Hepatocyte (in vitro differentiated cells): ENCODE measurements at regions not wholly inside any gene's neighbourhood (a gene's known extent, or its start where the extent isn't known, plus 50 kb on each side); places are given as distances from the start of the nearest gene placed in this dataset.

Experiments used
- EZH2 ChIP-seq: fragments of 200-600 bp; sonication (generic); IDR thresholded peaks from 2 replicates; pipeline ENCODE4 v1.6.1; 2016; ENCODE audit warnings: antibody characterized with exemption, mild to moderate bottlenecking, borderline replicate concordance
- TF ChIP-seq, protein P1 (sequence below): fragments of 200-600 bp; sonication (generic); IDR thresholded peaks from 2 replicates; pipeline ENCODE4 v1.5.1; 2016; ENCODE audit warnings: antibody characterized with exemption, mild to moderate bottlenecking; ENCODE audit not compliant: poor library complexity

DNA sequence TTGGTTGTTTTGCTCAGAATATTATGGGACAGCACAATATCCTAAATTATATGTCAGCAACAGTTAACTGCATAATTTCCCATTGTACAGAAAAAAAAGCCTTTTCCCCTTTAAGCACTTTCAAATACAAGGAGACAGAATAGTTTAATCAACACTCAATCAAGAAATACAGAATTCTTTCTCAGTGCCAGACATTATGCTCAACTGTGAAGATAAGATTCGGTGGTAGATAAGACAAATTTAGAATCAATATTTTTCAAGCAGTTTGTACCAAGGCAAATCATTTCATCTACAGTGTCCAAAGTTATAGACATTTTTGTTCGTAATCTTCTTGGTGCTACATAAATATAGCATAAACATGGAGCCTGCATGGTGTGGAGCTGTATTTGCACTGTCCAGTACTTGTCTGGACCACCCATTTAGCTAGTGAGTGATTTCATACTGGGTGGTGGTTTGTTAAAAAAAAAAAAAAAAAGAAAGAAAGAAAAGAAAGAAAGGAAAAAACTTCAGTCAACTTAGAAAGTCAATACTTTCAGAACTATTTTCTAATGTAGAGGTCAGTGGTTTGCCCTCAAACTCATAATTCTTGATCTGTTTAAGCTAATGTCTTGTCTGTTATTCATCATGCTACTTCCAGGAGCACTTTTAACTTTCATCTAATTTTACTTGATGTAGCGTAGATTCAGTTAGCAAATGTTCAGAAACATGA, 522.9 kb downstream of the FAT4 start:
- TF ChIP-seq, protein P1, sequence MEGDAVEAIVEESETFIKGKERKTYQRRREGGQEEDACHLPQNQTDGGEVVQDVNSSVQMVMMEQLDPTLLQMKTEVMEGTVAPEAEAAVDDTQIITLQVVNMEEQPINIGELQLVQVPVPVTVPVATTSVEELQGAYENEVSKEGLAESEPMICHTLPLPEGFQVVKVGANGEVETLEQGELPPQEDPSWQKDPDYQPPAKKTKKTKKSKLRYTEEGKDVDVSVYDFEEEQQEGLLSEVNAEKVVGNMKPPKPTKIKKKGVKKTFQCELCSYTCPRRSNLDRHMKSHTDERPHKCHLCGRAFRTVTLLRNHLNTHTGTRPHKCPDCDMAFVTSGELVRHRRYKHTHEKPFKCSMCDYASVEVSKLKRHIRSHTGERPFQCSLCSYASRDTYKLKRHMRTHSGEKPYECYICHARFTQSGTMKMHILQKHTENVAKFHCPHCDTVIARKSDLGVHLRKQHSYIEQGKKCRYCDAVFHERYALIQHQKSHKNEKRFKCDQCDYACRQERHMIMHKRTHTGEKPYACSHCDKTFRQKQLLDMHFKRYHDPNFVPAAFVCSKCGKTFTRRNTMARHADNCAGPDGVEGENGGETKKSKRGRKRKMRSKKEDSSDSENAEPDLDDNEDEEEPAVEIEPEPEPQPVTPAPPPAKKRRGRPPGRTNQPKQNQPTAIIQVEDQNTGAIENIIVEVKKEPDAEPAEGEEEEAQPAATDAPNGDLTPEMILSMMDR = no peak
- no peak for TF ChIP-seq EZH2
